Body of pancreas (tissue), 4 donors: ENCODE measurements at regions not wholly inside any gene's neighbourhood (a gene's known extent, or its start where the extent isn't known, plus 50 kb on each side); places are given as distances from the start of the nearest gene placed in this dataset.

ENCODE experiments used
- CTCF ChIP-seq, 7 experiments: fragments of 450-650 bp in 4 of 7; fragments of 200-600 bp in 3 of 7; sonication (generic) in 3 of 7; IDR thresholded peaks; one replicate each; pipeline ENCODE4 v1.5.1; 2016 to 2019; ENCODE audit warnings: antibody characterized with exemption in 7 of 7
- POLR2A ChIP-seq, 3 donors: fragments of 450-650 bp; IDR thresholded peaks; one replicate each; pipeline ENCODE4 v1.6.1; 2016; ENCODE audit warnings: antibody characterized with exemption in 3 of 3, mild to moderate bottlenecking in 2 of 3

- no peak for TF ChIP-seq CTCF (IDR thresholded peaks at IDR 0.05)
- no peak for TF ChIP-seq POLR2A (IDR thresholded peaks at IDR 0.05)
Measured at GRCh38 chr1:204773246-204773645, 87.7 kb upstream of the LRRN2 start.
